Right lung (tissue), 2 donors: ENCODE measurements at regions not wholly inside any gene's neighbourhood (a gene's known extent, or its start where the extent isn't known, plus 50 kb on each side); places are given as distances from the start of the nearest gene placed in this dataset.

ENCODE experiments used
- DNase-seq, 2 donors: peaks; one replicate each; pipeline ENCODE4 v3.0.0-alpha.2; 2013

DNA sequence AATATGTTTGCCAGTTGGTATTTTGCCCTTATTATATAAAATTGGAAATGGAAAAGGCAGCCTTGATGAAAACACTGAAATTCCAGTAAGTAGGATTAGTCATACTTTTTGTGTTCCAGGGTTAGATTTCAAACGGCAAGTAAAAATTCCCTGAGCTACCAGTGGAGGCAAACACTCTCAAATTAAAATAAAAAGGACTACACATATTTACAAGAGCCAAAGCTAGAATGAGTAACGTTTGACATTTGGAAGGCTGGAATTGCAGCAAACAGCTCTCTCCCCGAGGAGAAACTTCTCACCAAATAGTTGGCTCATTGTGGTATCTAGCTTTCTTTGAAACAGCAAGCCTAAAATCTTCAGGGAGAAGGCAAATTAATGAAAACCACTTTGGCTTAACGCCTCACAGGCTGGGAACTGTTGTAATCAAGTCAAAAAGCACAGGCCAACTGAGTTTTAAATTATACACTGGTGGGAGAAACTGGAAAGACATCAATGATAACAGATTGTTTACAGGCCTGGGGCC is 288.4 kb downstream of the SNX13 start:
- DNase-seq: peak in 1 of 2 donors; percentile 17

DNA sequence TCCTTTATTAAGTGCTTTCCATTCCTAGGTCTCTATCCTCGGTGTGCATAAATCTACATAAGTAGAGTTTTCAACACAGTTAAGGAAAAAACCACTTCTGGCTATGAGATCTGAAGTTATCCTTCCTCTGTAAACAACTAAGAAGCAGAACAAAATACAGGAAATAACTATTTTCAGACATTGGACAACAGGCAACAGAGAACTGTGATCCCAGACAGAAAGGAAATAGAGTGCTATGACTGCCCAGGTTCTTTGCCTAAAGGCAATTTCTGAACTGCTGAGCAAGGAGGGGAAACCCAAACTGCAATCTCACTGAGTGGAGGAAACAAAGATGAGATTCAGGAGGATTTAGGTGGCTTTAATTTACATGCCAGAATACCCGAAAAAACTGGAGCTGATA is 285.4 kb downstream of the SNX13 start:
- no peak for DNase-seq

DNA sequence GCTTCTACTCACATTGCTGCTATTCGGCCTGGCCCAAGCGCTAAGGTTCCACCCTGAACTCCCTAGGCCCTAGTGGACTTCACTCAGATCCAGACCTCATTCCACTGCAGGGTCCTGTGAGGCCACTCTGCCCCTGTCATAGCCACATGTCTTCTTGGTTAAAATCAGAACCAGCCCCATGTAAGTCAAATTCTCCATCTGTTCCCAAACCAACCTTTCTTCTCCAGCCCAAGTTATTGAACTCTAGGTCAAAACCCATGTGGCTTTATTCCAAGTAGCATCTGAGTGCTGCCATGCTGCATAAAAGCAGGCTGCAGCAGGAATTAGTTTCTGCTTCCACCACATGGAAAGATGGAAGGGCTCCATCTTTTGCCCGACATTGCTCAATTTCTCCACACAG is 281.2 kb downstream of the SNX13 start:
- DNase-seq: no peak

GRCh38 chr7:17660116-17660515 is 280.2 kb downstream of the SNX13 start:
- DNase-seq: no peak

DNA sequence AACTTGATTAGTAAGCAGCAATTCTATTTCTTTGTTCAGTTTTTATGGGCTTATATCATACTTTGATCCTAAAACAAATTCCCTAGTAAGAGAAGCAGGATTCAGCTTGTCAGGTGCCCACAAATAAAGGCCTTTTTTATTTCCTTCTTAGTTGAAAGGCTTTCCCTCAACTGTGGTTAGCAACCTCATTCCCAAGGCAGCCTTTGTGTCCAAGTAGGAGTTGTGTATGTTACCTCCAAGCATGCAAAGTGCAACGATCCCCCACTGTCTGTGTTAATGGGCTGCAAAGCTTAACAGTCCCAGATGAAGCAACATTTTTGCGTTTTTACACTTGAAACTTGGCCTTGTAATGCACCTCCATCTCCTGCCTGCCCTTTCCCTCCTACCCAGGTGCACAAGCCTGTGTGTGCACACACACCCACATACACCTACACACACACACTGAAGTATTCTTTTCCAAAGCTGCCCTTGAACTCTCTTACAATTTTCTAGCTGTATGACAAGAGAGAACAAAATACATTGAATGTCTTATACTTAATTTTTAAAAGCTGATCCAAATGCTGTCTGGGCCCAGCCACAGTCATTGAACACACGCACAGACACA is 278.2 kb downstream of the SNX13 start:
- no peak for DNase-seq

GRCh38 chr7:17663061-17663675 is 277.1 kb downstream of the SNX13 start:
- no peak for DNase-seq

GRCh38 chr7:17665029-17665428 is 275.3 kb downstream of the SNX13 start:
- no peak for DNase-seq

DNA sequence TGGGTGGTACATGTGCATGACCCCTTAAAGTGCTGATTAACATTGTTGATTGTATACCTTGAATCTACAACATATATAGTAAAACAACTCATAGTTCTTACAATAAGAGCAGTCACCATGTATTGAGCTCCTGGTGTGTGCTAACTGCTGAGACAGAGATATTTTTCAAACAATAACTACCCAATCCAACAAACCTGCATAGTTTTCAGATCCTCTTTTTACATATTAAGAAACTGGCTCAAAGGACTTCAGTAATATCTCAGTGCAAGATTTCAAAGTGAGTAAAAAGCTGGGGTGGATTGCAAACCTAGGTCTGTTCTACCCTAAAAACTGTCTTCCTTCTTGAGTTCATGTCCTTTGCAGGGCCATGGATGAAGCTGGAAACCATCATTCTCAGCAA is 272.2 kb downstream of the SNX13 start:
- DNase-seq: no peak

GRCh38 chr7:17669204-17669603 is 271.1 kb downstream of the SNX13 start:
- no peak for DNase-seq

- no peak for DNase-seq
Observed at GRCh38 chr7:17671956-17672355, 268.3 kb downstream of the SNX13 start.

- DNase-seq: no peak
Observed at GRCh38 chr7:17672783-17673182, 267.5 kb downstream of the SNX13 start.

DNA sequence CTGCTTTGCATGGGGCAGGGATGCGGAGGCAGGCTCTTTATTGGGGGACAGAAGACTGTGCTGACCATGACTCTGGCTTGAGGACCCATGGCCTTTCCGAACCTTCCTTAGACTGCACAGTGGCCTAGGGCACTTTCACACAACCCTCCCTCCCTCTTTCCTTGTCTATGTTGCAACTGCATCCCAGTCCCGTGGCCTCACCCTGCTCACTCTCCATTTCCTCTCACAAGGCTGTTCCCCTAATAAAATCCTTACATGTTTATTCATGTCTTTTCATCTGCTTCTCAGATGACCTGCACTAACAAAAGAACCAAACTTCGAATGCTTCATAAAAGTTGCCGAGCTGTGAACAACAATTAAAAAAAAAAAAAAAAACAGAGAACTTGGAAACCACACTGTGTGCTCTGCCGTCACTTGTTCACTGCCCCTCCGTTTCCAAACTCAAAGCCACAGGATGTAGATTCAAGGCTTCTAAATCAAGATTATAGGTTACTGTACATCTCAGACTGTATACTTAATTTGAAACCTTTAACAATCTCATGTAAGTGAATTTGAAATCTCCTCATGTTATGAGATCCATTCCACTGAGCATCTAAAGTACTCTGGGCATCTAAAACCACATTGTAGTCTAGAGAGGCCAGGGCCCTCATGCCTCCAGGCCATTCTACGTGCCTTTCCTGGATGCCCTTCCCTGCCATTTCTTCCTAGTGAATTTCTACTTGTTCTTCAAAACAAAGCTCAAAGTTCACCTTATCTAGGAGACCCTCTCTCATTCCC is 265.9 kb downstream of the SNX13 start:
- DNase-seq: no peak

GRCh38 chr7:17674943-17675608 is 265.2 kb downstream of the SNX13 start:
- no peak for DNase-seq

DNA sequence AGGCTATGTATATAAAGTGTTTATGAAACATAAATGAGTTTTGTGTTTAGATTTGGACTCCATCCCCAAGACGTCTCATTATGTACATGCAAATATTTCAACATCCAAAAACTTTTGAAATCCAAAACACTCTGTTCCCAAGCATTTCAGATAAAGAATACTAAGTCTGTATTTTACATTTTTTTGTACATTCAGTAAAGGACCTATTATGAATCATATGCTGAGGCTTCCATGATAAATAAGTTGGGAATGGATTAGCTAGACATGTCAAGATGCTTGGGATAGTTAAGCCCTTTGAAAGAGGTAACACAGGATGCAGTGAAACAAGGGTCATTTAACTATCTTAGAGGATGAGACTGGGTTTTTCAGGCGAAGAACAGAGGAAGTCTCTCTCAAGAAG is 262.9 kb downstream of the SNX13 start:
- no peak for DNase-seq

DNA sequence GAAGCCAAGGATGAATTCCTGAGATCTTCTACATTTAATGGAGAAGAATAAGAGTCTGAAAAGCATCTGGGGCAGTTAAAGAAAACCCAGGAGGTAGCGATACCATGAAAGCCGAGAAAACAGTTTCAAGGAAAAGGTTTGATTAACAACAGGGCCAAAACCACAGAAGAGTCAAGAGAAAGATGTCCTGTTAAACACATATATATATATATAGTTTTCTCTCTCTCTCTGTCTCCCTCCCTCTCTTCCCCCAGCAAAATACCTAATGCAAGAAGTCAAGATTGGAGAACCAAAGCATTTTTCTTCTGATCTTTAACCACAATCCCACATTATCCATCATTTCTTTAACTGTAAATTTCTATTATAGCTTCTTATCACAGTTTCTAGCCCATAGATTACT is 261.4 kb downstream of the SNX13 start:
- no peak for DNase-seq

DNA sequence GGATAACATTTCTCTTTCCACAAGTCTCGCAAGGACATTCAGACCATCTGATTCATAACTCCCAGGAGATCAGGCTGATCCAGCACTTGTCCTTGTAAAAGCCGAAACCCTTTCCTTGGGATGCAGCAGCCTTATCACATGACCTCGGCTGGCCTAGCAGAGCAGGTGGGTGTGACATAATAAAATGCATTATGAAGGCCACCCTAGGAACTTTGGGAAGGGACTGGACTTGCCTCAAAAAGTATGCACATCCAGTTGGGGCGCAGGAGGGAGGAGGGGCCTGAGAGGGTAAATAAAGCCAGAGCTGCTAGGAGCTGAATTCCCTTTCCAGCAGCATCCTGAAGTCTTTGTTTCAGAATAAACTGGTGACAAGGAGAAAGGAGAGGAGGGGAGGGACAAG is 260.8 kb downstream of the SNX13 start:
- no peak for DNase-seq

DNA sequence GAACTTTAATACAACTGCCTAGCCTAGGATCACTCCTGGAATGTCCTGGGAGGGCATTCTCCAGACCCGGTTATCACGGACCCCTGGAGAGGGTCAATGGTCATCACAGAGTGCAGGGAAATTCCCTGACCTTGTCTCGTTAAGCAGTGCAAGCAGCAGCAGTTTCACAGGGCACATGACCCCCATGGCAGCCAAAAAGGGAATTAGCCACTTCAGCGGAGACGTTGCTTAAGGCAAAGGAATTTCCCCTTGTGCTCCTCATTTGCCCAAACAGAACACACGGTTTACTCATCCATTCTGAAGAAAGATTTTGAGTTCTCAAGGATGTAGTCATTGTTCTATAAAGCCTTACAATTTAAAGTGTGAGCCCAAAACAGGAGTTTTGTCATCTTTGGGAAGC is 260.3 kb downstream of the SNX13 start:
- no peak for DNase-seq

- peak; percentile 14 to 30 for DNase-seq
Observed at GRCh38 chr7:17680943-17681351, 259.3 kb downstream of the SNX13 start.

GRCh38 chr7:17681965-17682364 is 258.3 kb downstream of the SNX13 start:
- no peak for DNase-seq

- no peak for DNase-seq
Observed at GRCh38 chr7:17682586-17682985, 257.7 kb downstream of the SNX13 start.

- DNase-seq: no peak
Observed at GRCh38 chr7:17685141-17685540, 255.2 kb downstream of the SNX13 start.

- DNase-seq: no peak
Observed at GRCh38 chr7:17687361-17687760, 252.9 kb downstream of the SNX13 start.
